Central memory CD8-positive, alpha-beta T cell (primary cell): ENCODE measurements at regions not wholly inside any gene's neighbourhood (a gene's known extent, or its start where the extent isn't known, plus 50 kb on each side); places are given as distances from the start of the nearest gene placed in this dataset.

Experiments used
- ATAC-seq: fragments of 150-1000 bp; cut with Tn5 transposase; replicated peaks from 2 replicates; pipeline ENCODE4 v1.10.0; 2022; ENCODE audit warnings: mild to moderate bottlenecking, moderate FRiP score, moderate number of reproducible peaks; ENCODE audit not compliant: poor library complexity, severe bottlenecking; ENCODE audit errors: extremely low read depth
- DNase-seq, 2 donors: peaks; one replicate each; pipeline ENCODE4 v3.0.0; 2021; ENCODE audit warnings: low spot score in 2 of 2
- H3K27ac Mint-ChIP-seq: one replicate; pipeline ENCODE4 v1.8.0; 2022; ENCODE audit warnings: low read depth, mild to moderate bottlenecking, moderate library complexity, mixed read lengths
- H3K27me3 Mint-ChIP-seq: one replicate; pipeline ENCODE4 v1.8.0; 2022; ENCODE audit warnings: mixed read lengths
- H3K36me3 Mint-ChIP-seq: one replicate; pipeline ENCODE4 v1.8.0; 2022; ENCODE audit warnings: mild to moderate bottlenecking, moderate library complexity, mixed read lengths; ENCODE audit not compliant: insufficient read depth
- H3K4me1 Mint-ChIP-seq: one replicate; pipeline ENCODE4 v1.8.0; 2022; ENCODE audit warnings: mixed read lengths
- H3K4me3 Mint-ChIP-seq: one replicate; pipeline ENCODE4 v1.8.0; 2022; ENCODE audit warnings: mild to moderate bottlenecking, moderate library complexity, mixed read lengths
- H3K9me3 Mint-ChIP-seq: one replicate; pipeline ENCODE4 v1.8.0; 2022; ENCODE audit warnings: mixed read lengths

- no peak overlapping the region for H3K27ac Mint-ChIP-seq
- peaks cover 9% of the 10 kb centered on the region for H3K4me1 Mint-ChIP-seq
- H3K27me3 Mint-ChIP-seq = no peaks in the 10 kb centered on the region
- ATAC-seq (no peak), DNase-seq (no peak)
- no peaks in the 10 kb centered on the region for H3K9me3 Mint-ChIP-seq
- H3K4me3 Mint-ChIP-seq = no peak overlapping the region
- no peaks in the 10 kb centered on the region for H3K36me3 Mint-ChIP-seq
Observed at GRCh38 chr12:32031109-32031508, 71.9 kb downstream of the RESF1 start.

DNA sequence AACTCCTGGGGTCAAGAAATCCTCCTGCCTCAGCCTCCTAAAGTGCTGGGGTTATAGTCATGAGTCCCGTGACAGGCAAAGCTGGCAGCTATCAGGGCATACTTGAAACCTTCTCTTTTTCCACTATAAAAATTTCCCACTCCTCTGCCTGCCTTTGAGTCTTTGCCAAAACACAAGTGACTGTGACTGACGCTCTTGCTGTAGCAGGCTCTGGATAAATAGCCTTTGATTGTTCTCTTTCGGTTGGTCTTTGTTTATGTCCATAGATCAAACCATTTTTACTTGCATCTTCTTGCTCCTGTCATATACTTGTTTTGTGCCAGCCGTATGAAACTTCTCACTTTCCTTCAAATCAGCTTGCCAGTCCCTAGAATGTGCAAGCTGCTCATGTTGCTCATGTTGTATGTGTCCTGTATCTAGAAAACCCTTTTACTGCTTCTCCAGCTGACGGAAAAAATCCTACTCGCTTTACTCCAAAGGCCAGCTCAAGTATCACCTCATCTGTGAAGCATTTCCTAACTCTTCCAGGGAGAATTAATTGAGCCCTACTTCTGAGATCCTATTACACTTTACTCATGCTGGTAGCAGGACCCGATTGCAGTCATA lies 73.1 kb downstream of the RESF1 start:
- no peak overlapping the region for H3K4me3 Mint-ChIP-seq
- no peak overlapping the region for H3K27ac Mint-ChIP-seq
- peaks cover 5% of the 10 kb centered on the region for H3K4me1 Mint-ChIP-seq
- DNase-seq (no peak), ATAC-seq (no peak)
- H3K36me3 Mint-ChIP-seq = no peaks in the 10 kb centered on the region
- H3K9me3 Mint-ChIP-seq = no peaks in the 10 kb centered on the region
- H3K27me3 Mint-ChIP-seq = no peaks in the 10 kb centered on the region

- H3K4me1 Mint-ChIP-seq = peaks cover 5% of the 10 kb centered on the region
- no peak overlapping the region for H3K4me3 Mint-ChIP-seq
- DNase-seq = no peak
- no peaks in the 10 kb centered on the region for H3K27me3 Mint-ChIP-seq
- no peaks in the 10 kb centered on the region for H3K9me3 Mint-ChIP-seq
- ATAC-seq = no peak
- H3K36me3 Mint-ChIP-seq = no peaks in the 10 kb centered on the region
- no peak overlapping the region for H3K27ac Mint-ChIP-seq
Observed at GRCh38 chr12:32033406-32033805, 73.2 kb upstream of the BICD1 start.

DNA sequence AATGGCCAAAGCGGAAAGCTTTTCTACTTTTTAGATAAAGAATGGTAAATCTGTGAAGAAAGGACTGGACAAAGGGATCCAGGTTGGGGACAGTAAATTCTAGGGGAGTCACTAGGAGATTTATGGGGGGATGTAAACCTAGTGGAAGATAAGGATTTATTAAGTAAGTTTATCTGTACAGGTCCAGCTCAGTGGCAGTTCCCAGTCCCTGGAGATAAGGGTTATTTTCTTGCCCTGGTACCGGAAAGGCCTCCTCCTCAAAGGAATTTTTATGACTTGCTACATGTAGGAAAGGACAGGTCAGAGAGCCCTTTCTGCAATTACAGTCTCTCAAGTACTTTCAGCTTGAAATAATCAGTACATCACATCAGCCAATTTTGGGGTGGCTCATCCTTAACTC lies 72.6 kb upstream of the BICD1 start:
- H3K9me3 Mint-ChIP-seq = no peaks in the 10 kb centered on the region
- ATAC-seq = no peak
- H3K27ac Mint-ChIP-seq = no peak overlapping the region
- no peaks in the 10 kb centered on the region for H3K36me3 Mint-ChIP-seq
- no peak for DNase-seq
- peaks cover 5% of the 10 kb centered on the region for H3K4me1 Mint-ChIP-seq
- H3K4me3 Mint-ChIP-seq = no peak overlapping the region
- no peaks in the 10 kb centered on the region for H3K27me3 Mint-ChIP-seq

DNA sequence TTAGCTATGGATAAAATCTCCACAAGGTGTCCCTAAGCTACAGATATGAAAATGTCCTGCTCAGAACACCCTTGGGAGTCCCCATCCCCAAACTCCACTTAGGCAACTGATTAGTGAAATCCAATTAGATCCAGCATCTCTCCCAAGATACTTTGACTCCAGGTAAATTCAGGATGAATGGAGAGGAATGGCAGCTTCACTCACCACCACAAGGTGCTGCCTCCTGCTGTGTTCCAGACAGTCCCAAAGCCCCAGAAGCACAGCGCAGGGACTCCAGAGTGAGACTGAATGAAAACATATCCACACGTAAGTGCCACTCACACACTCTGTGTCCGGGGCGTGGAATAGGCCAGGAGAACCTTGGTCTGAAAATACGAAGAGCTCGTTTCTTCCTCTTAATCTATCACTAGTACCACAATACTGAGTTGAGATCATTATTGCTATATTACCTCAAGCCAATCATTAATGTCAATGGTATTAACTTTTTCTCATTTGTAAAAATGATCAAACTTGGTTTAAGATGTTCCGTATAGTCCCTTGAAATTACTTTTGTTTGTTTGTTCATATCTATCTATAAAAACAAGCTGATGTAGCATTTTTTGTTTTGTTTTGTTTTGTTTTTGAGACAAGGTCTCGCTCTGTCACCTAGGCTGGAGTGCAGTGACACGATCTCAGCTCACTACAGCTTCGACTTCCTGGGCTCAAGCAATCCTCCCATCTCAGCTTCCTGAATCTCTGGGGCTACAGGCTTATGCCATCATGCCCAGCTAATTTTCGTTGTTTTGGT lies 70.0 kb upstream of the BICD1 start:
- no peaks in the 10 kb centered on the region for H3K27me3 Mint-ChIP-seq
- H3K27ac Mint-ChIP-seq = no peak overlapping the region
- H3K4me1 Mint-ChIP-seq = no peaks in the 10 kb centered on the region

GRCh38 chr12:32039347-32039746 lies 67.3 kb upstream of the BICD1 start:
- Mint-ChIP-seq H3K27ac (no peak overlapping the region), H3K27me3 (no peaks in the 10 kb centered on the region), H3K4me3 (no peak overlapping the region), H3K36me3 (no peaks in the 10 kb centered on the region), H3K9me3 (peaks cover 9% of the 10 kb centered on the region), H3K4me1 (no peaks in the 10 kb centered on the region)
- no peak for ATAC-seq
- DNase-seq = no peak

More for the DNA sequence above, 70.0 kb upstream of the BICD1 start:
- ATAC-seq (no peak), DNase-seq (no peak)
- Mint-ChIP-seq H3K4me3 (no peak overlapping the region), H3K9me3 (no peaks in the 10 kb centered on the region), H3K36me3 (no peaks in the 10 kb centered on the region)

- DNase-seq (no peak), ATAC-seq (no peak)
- no peak overlapping the region for H3K4me3 Mint-ChIP-seq
- H3K4me1 Mint-ChIP-seq = no peaks in the 10 kb centered on the region
- no peaks in the 10 kb centered on the region for H3K27me3 Mint-ChIP-seq
- no peaks in the 10 kb centered on the region for H3K36me3 Mint-ChIP-seq
- peaks cover 10% of the 10 kb centered on the region for H3K9me3 Mint-ChIP-seq
- no peak overlapping the region for H3K27ac Mint-ChIP-seq
Observed at GRCh38 chr12:32039917-32040575, 66.6 kb upstream of the BICD1 start.

GRCh38 chr12:32043928-32044549 lies 62.6 kb upstream of the BICD1 start:
- Mint-ChIP-seq H3K4me3 (no peak overlapping the region), H3K27ac (no peak overlapping the region), H3K27me3 (no peaks in the 10 kb centered on the region), H3K36me3 (no peaks in the 10 kb centered on the region), H3K4me1 (no peaks in the 10 kb centered on the region), H3K9me3 (peaks cover 15% of the 10 kb centered on the region)
- no peak for ATAC-seq
- no peak for DNase-seq

- Mint-ChIP-seq H3K27ac (no peak overlapping the region), H3K36me3 (no peaks in the 10 kb centered on the region), H3K9me3 (peaks cover 15% of the 10 kb centered on the region), H3K4me1 (no peaks in the 10 kb centered on the region), H3K4me3 (no peak overlapping the region), H3K27me3 (no peaks in the 10 kb centered on the region)
- ATAC-seq (no peak), DNase-seq (no peak)
Observed at GRCh38 chr12:32047357-32048212, 59.1 kb upstream of the BICD1 start.

DNA sequence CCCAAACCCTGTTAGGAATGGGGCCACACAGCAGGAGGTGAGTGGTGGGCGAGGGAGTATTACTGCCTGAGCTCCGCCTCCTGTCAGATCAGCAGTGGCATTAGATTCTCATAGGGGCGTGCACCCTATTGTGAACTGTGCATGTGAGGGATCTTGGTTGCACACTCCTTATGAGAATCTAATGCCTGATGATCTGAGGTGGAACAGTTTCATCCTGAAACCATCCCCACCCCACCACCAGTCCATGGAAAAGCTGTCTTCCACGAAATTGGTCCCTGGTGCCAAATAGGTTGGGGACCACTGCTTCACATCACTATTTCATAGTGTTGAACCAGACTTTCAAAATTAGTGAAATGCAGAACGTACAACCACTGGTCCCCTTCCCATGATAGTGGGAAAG lies 57.9 kb upstream of the BICD1 start:
- H3K4me1 Mint-ChIP-seq = no peaks in the 10 kb centered on the region
- H3K27me3 Mint-ChIP-seq = no peaks in the 10 kb centered on the region
- no peak overlapping the region for H3K27ac Mint-ChIP-seq
- H3K9me3 Mint-ChIP-seq = peaks cover 12% of the 10 kb centered on the region
- H3K4me3 Mint-ChIP-seq = no peak overlapping the region
- ATAC-seq (no peak), DNase-seq (no peak)
- H3K36me3 Mint-ChIP-seq = no peaks in the 10 kb centered on the region

DNA sequence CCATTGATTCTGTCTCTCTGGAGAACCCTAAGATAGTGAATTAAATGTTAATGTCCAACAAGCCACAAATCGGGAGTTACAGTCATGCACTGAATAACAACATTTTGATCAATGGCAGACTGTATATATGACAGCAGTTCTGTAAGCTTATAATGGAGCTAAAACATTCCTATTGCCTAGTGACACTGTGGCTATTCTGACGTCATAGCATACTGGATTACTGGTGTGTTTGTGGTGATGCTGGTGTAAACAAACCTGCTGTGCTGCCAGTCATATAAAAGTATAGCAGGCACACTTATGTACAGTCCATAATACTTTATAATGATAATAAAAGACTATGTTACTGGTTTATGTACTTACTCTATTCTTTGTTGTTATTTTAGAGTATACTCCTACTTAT lies 56.7 kb upstream of the BICD1 start:
- Mint-ChIP-seq H3K9me3 (peaks cover 5% of the 10 kb centered on the region), H3K4me3 (no peak overlapping the region), H3K27me3 (no peaks in the 10 kb centered on the region), H3K36me3 (no peaks in the 10 kb centered on the region), H3K27ac (no peak overlapping the region), H3K4me1 (no peaks in the 10 kb centered on the region)
- no peak for DNase-seq
- ATAC-seq = no peak

DNA sequence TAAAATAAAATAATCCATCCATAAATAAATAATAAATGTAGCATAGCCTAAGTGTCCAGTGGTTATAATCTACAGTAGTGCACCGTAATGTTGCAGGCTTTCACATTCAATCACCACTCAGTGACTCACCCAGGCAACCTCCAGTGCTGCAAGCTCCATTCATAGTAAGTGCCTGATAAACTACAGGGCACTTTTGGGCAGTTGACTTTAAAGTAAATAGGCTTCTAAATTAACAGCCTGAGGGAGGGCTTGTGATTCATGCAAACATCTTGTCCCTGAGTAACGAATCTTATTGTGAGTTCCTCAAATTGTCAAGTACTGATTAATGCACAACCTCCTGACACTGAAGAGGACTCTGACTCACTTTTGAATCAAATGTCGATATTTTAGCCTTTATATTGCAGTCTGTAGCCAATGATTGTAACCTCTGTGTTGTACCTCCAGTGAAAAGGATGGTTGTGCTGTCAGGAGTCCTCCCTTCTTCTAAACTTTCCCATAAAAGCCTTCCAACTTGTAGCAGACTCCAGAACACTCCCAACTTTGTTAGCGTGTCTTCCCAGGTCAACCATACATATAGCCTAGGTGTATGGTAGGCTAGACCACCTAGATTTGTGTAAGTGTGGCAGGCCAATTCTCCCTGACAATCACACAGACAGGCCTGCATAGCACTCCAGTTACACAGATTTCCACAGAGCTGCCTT lies 55.0 kb upstream of the BICD1 start:
- Mint-ChIP-seq H3K36me3 (no peaks in the 10 kb centered on the region), H3K9me3 (no peaks in the 10 kb centered on the region), H3K4me1 (no peaks in the 10 kb centered on the region), H3K4me3 (no peak overlapping the region), H3K27me3 (no peaks in the 10 kb centered on the region), H3K27ac (no peak overlapping the region)
- no peak for DNase-seq
- no peak for ATAC-seq
